ENCODE measurements at regions not wholly inside any gene's neighbourhood (a gene's known extent, or its start where the extent isn't known, plus 50 kb on each side); places are given as distances from the start of the nearest gene placed in this dataset.

DNA sequence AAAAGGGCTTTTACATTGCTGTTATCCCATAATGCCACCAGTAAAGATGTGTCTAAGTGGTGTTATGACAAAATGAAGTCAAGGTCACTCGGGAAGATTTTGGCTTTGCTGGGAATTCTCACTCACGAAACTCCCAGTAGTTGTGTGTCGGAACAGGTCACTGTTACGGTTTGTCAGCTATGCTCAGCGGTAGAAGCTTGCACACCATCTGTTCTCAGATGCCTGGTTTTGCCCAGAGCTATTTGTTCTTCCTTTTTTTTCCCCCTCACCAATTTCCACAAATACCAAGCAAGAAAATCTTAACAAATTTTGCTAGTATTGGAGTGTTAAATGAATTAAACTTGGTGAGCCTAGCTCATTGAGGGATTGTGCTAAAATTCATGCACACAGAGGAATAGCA lies 915.1 kb downstream of the MCTP2 start:
- TF ChIP-seq, protein P1, sequence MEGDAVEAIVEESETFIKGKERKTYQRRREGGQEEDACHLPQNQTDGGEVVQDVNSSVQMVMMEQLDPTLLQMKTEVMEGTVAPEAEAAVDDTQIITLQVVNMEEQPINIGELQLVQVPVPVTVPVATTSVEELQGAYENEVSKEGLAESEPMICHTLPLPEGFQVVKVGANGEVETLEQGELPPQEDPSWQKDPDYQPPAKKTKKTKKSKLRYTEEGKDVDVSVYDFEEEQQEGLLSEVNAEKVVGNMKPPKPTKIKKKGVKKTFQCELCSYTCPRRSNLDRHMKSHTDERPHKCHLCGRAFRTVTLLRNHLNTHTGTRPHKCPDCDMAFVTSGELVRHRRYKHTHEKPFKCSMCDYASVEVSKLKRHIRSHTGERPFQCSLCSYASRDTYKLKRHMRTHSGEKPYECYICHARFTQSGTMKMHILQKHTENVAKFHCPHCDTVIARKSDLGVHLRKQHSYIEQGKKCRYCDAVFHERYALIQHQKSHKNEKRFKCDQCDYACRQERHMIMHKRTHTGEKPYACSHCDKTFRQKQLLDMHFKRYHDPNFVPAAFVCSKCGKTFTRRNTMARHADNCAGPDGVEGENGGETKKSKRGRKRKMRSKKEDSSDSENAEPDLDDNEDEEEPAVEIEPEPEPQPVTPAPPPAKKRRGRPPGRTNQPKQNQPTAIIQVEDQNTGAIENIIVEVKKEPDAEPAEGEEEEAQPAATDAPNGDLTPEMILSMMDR (IDR thresholded peaks at IDR 0.05): no peak
- TF ChIP-seq ZFX (IDR thresholded peaks at IDR 0.05; ENCODE audit: borderline replicate concordance): no peak

Data from 22Rv1 (cell line).